ENCODE measurements at regions not wholly inside any gene's neighbourhood (a gene's known extent, or its start where the extent isn't known, plus 50 kb on each side); places are given as distances from the start of the nearest gene placed in this dataset.

DNA sequence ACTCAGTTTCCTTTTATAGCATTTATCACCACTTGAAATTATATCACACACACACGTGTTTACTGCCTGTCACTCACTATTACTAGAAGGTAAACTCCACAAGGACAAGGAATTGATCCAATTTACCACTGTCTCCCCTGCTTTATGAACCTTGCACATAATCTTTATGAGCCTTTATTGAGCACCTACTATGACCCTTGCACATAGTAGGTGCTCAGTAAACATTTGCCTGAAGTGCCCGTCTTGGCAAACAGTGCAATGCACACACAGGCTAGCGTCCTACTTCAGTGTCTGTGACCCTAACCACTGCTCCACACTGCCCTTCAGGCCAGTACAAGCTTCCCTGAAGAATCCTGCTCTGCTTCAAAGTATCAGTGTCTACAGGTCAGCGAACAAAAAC is 237.7 kb upstream of the TMC3 start:
- ChIA-PET POLR2A (no interaction called here), CTCF (no interaction called here)
- ATAC-seq (no peak), DNase-seq (ENCODE audit: low read depth, low spot score) (no peak)
- no peaks in the 10 kb centered on the region for H3K27me3 ChIP-seq (ENCODE audit: control insufficient read depth, insufficient read depth, low read length)
- H3K36me3 ChIP-seq (ENCODE audit: control insufficient read depth, insufficient read depth, low read length): no peaks in the 10 kb centered on the region
- in situ Hi-C loops (cut with HindIII; ENCODE audit: low pct_unique_long_range_greater_than_20kb, low sequenced_read_pairs) (no loop called here), intact Hi-C loops (cut with micrococcal nuclease; ENCODE audit: unreplicated experiment) (loop anchor here (10.0 kb wide), 1 partner anchor 433 kb away; the partner anchor contains the start of gene MEX3B)
- no TSS peak for BruUV-seq (replicated peaks)
- H3K4me3 ChIP-seq (ENCODE audit: low read depth in 2 of 2, low read length in 2 of 2): no peak overlapping the region
- TF ChIP-seq, protein P1, sequence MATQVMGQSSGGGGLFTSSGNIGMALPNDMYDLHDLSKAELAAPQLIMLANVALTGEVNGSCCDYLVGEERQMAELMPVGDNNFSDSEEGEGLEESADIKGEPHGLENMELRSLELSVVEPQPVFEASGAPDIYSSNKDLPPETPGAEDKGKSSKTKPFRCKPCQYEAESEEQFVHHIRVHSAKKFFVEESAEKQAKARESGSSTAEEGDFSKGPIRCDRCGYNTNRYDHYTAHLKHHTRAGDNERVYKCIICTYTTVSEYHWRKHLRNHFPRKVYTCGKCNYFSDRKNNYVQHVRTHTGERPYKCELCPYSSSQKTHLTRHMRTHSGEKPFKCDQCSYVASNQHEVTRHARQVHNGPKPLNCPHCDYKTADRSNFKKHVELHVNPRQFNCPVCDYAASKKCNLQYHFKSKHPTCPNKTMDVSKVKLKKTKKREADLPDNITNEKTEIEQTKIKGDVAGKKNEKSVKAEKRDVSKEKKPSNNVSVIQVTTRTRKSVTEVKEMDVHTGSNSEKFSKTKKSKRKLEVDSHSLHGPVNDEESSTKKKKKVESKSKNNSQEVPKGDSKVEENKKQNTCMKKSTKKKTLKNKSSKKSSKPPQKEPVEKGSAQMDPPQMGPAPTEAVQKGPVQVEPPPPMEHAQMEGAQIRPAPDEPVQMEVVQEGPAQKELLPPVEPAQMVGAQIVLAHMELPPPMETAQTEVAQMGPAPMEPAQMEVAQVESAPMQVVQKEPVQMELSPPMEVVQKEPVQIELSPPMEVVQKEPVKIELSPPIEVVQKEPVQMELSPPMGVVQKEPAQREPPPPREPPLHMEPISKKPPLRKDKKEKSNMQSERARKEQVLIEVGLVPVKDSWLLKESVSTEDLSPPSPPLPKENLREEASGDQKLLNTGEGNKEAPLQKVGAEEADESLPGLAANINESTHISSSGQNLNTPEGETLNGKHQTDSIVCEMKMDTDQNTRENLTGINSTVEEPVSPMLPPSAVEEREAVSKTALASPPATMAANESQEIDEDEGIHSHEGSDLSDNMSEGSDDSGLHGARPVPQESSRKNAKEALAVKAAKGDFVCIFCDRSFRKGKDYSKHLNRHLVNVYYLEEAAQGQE (IDR thresholded peaks at IDR 0.05; ENCODE audit: insufficient read depth in 1 of 2, low read depth in 2 of 2, low read length in 1 of 2): no peak
- no peak for TF ChIP-seq TCF7L2 (IDR thresholded peaks at IDR 0.05; ENCODE audit: low read depth, low read length)
- no peak for TF ChIP-seq POLR2AphosphoS5 (IDR thresholded peaks at IDR 0.05; ENCODE audit: low read depth, low read length)
- TF ChIP-seq, protein P2, sequence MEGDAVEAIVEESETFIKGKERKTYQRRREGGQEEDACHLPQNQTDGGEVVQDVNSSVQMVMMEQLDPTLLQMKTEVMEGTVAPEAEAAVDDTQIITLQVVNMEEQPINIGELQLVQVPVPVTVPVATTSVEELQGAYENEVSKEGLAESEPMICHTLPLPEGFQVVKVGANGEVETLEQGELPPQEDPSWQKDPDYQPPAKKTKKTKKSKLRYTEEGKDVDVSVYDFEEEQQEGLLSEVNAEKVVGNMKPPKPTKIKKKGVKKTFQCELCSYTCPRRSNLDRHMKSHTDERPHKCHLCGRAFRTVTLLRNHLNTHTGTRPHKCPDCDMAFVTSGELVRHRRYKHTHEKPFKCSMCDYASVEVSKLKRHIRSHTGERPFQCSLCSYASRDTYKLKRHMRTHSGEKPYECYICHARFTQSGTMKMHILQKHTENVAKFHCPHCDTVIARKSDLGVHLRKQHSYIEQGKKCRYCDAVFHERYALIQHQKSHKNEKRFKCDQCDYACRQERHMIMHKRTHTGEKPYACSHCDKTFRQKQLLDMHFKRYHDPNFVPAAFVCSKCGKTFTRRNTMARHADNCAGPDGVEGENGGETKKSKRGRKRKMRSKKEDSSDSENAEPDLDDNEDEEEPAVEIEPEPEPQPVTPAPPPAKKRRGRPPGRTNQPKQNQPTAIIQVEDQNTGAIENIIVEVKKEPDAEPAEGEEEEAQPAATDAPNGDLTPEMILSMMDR (IDR thresholded peaks at IDR 0.05): no peak
- no peak for TF ChIP-seq SIN3A (IDR thresholded peaks at IDR 0.05; ENCODE audit: borderline replicate concordance, insufficient read depth, low read depth, low read length)
- H3K9me3 ChIP-seq (ENCODE audit: control insufficient read depth, insufficient read depth, low read depth, low read length): no peaks in the 10 kb centered on the region
- no peak overlapping the region for H3K27ac ChIP-seq (ENCODE audit: low read length)
- no peaks in the 10 kb centered on the region for H3K4me1 ChIP-seq (ENCODE audit: control insufficient read depth, insufficient read depth, low read length)

DNA sequence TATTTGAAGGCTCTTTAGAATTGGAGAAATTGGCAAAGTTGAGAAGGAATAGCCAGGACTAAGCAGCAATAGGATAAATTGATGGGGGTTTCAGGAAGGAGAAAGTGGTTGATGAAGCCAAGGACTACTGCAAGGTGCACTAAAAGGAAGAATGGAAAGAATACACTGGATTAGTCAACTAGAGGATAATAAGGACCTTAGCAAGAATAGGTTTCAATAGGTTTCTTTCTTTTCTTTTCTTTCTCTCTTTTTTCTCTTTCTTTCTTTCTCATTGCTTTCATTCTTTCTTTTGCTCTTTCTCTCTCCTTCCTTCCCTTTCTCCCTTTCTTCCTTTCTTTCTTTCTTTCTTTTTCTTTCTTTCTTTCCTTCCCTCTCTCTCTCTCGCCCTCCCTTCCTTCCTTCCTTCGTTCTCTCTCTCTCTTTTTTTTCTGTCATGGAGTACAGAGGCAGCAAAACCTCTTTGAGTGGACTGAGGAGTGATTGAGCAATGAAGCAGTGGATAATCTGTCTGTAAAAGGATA is 234.4 kb upstream of the TMC3 start:
- in situ Hi-C loops (cut with HindIII; ENCODE audit: low pct_unique_long_range_greater_than_20kb, low sequenced_read_pairs) (no loop called here), intact Hi-C loops (cut with micrococcal nuclease; ENCODE audit: unreplicated experiment) (no loop called here)
- DNase-seq (ENCODE audit: low read depth, low spot score) (no peak), ATAC-seq (no peak)
- Histone ChIP-seq H3K4me1 (ENCODE audit: control insufficient read depth, insufficient read depth, low read length) (no peaks in the 10 kb centered on the region), H3K36me3 (ENCODE audit: control insufficient read depth, insufficient read depth, low read length) (no peaks in the 10 kb centered on the region), H3K27ac (ENCODE audit: low read length) (no peak overlapping the region), H3K9me3 (ENCODE audit: control insufficient read depth, insufficient read depth, low read depth, low read length) (no peaks in the 10 kb centered on the region), H3K27me3 (ENCODE audit: control insufficient read depth, insufficient read depth, low read length) (no peaks in the 10 kb centered on the region), H3K4me3 (ENCODE audit: low read depth in 2 of 2, low read length in 2 of 2) (no peak overlapping the region)
- TF ChIP-seq TCF7L2 (IDR thresholded peaks at IDR 0.05; ENCODE audit: low read depth, low read length) (no peak), POLR2AphosphoS5 (IDR thresholded peaks at IDR 0.05; ENCODE audit: low read depth, low read length) (no peak), SIN3A (IDR thresholded peaks at IDR 0.05; ENCODE audit: borderline replicate concordance, insufficient read depth, low read depth, low read length) (no peak)
- ChIA-PET POLR2A (no interaction called here), CTCF (no interaction called here)
- no TSS peak for BruUV-seq (replicated peaks)

DNA sequence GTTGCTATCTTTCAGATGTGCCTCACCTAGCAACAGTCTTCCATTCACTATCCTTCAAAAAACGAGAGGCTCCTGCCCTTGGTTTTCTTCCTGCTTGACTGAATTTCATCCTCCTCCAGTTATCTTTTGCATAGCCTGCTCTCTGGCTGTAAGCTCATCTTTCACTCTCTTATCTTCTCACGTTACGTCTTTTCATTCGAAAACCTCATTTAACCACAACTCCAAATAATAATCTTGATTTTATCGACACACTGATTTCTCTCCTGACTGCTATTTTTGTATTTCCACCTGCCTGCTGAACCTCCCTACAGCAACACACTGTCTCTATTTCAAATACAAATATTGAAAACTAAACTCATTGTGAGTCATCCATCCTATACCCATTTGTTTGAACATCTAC is 230.7 kb upstream of the TMC3 start:
- Histone ChIP-seq H3K4me1 (ENCODE audit: control insufficient read depth, insufficient read depth, low read length) (no peaks in the 10 kb centered on the region), H3K27me3 (ENCODE audit: control insufficient read depth, insufficient read depth, low read length) (no peaks in the 10 kb centered on the region), H3K9me3 (ENCODE audit: control insufficient read depth, insufficient read depth, low read depth, low read length) (peaks cover 9% of the 10 kb centered on the region; the same call in 1 of the 2 replicates), H3K27ac (ENCODE audit: low read length) (no peak overlapping the region), H3K4me3 (ENCODE audit: low read depth in 2 of 2, low read length in 2 of 2) (no peak overlapping the region), H3K36me3 (ENCODE audit: control insufficient read depth, insufficient read depth, low read length) (no peaks in the 10 kb centered on the region)
- POLR2A ChIA-PET: no interaction called here
- ATAC-seq (no peak), DNase-seq (ENCODE audit: low read depth, low spot score) (no peak)
- BruUV-seq (replicated peaks): no TSS peak
- CTCF ChIA-PET: no interaction called here
- TF ChIP-seq POLR2AphosphoS5 (IDR thresholded peaks at IDR 0.05; ENCODE audit: low read depth, low read length) (no peak), SIN3A (IDR thresholded peaks at IDR 0.05; ENCODE audit: borderline replicate concordance, insufficient read depth, low read depth, low read length) (no peak), TCF7L2 (IDR thresholded peaks at IDR 0.05; ENCODE audit: low read depth, low read length) (no peak)
- TF ChIP-seq, protein P1 (IDR thresholded peaks at IDR 0.05; ENCODE audit: insufficient read depth in 1 of 2, low read depth in 2 of 2, low read length in 1 of 2): no peak
- TF ChIP-seq, protein P2 (IDR thresholded peaks at IDR 0.05): no peak
- in situ Hi-C loops (cut with HindIII; ENCODE audit: low pct_unique_long_range_greater_than_20kb, low sequenced_read_pairs) (no loop called here), intact Hi-C loops (cut with micrococcal nuclease; ENCODE audit: unreplicated experiment) (no loop called here)
